ENCODE measurements at regions not wholly inside any gene's neighbourhood (a gene's known extent, or its start where the extent isn't known, plus 50 kb on each side); places are given as distances from the start of the nearest gene placed in this dataset.

GRCh38 chr5:174607916-174608315 is 116.5 kb upstream of the MSX2 start (continued):
- TF ChIP-seq, protein P1, sequence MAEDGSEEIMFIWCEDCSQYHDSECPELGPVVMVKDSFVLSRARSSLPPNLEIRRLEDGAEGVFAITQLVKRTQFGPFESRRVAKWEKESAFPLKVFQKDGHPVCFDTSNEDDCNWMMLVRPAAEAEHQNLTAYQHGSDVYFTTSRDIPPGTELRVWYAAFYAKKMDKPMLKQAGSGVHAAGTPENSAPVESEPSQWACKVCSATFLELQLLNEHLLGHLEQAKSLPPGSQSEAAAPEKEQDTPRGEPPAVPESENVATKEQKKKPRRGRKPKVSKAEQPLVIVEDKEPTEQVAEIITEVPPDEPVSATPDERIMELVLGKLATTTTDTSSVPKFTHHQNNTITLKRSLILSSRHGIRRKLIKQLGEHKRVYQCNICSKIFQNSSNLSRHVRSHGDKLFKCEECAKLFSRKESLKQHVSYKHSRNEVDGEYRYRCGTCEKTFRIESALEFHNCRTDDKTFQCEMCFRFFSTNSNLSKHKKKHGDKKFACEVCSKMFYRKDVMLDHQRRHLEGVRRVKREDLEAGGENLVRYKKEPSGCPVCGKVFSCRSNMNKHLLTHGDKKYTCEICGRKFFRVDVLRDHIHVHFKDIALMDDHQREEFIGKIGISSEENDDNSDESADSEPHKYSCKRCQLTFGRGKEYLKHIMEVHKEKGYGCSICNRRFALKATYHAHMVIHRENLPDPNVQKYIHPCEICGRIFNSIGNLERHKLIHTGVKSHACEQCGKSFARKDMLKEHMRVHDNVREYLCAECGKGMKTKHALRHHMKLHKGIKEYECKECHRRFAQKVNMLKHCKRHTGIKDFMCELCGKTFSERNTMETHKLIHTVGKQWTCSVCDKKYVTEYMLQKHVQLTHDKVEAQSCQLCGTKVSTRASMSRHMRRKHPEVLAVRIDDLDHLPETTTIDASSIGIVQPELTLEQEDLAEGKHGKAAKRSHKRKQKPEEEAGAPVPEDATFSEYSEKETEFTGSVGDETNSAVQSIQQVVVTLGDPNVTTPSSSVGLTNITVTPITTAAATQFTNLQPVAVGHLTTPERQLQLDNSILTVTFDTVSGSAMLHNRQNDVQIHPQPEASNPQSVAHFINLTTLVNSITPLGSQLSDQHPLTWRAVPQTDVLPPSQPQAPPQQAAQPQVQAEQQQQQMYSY (CRISPR knock-in tag; IDR thresholded peaks at IDR 0.05) = no peak
- TF ChIP-seq IRF4 (IDR thresholded peaks at IDR 0.05; ENCODE audit: low read depth, low read length) (no peak), ATF3 (IDR thresholded peaks at IDR 0.05; ENCODE audit: borderline replicate concordance, extremely low read depth, low read depth, low read length) (no peak), E2F8 (IDR thresholded peaks at IDR 0.05; ENCODE audit: low read depth, partially characterized antibody) (no peak), MEF2B (IDR thresholded peaks at IDR 0.05; ENCODE audit: partially characterized antibody, poor library complexity, severe bottlenecking) (no peak), SMC3 (IDR thresholded peaks at IDR 0.05; ENCODE audit: borderline replicate concordance, low read length) (no peak), GABPA (IDR thresholded peaks at IDR 0.05; ENCODE audit: low read depth) (no peak), CUX1 (IDR thresholded peaks at IDR 0.05; ENCODE audit: insufficient replicate concordance, low read depth, low read length) (no peak)

Measured in GM12878 (cell line).